Stomach (tissue), 4 donors: ENCODE measurements at regions not wholly inside any gene's neighbourhood (a gene's known extent, or its start where the extent isn't known, plus 50 kb on each side); places are given as distances from the start of the nearest gene placed in this dataset.

Experiments used
- EP300 ChIP-seq: sonication (generic); formaldehyde crosslinking; IDR thresholded peaks from one replicate; pipeline ENCODE4 v1.6.1; 2017; ENCODE audit warnings: antibody characterized with exemption
- TF ChIP-seq, protein P1 (sequence below), 7 experiments: fragments of 450-650 bp in 4 of 7; fragments of 200-600 bp in 3 of 7; sonication (generic) in 3 of 7; IDR thresholded peaks; one replicate each; pipeline ENCODE4 v1.5.1; 2016 to 2019; ENCODE audit warnings: antibody characterized with exemption in 7 of 7, control low read depth in 2 of 7, mild to moderate bottlenecking in 1 of 7

DNA sequence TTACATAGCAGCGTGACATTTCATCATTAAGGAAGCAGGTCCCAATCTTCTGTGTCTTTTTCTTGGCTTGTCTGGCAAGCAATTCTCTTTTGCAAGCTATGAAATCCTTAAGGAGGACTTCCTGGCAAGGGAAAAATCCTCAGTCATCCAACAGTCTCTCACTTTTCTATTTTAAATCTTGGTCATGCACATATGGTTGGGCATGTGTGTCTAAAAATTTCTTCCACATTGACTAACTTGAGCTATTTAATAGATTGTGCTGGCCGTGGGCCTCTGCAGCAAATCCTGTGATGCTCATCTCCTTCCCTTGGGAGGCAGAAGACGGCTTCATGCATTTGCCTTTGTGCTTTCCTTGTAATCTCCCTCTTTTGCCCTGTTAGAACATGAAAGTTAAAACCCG lies 634.3 kb upstream of the FANCL start:
- TF ChIP-seq, protein P1, sequence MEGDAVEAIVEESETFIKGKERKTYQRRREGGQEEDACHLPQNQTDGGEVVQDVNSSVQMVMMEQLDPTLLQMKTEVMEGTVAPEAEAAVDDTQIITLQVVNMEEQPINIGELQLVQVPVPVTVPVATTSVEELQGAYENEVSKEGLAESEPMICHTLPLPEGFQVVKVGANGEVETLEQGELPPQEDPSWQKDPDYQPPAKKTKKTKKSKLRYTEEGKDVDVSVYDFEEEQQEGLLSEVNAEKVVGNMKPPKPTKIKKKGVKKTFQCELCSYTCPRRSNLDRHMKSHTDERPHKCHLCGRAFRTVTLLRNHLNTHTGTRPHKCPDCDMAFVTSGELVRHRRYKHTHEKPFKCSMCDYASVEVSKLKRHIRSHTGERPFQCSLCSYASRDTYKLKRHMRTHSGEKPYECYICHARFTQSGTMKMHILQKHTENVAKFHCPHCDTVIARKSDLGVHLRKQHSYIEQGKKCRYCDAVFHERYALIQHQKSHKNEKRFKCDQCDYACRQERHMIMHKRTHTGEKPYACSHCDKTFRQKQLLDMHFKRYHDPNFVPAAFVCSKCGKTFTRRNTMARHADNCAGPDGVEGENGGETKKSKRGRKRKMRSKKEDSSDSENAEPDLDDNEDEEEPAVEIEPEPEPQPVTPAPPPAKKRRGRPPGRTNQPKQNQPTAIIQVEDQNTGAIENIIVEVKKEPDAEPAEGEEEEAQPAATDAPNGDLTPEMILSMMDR (IDR thresholded peaks at IDR 0.05) = no peak
- no peak for TF ChIP-seq EP300
